Activated naive CD4-positive, alpha-beta T cell treated with anti-CD3 and anti-CD28 coated beads, Interleukin-2, amount 10 ng/mL, durations not matched to agents 7 days and 5 days (primary cell): ENCODE measurements at regions not wholly inside any gene's neighbourhood (a gene's known extent, or its start where the extent isn't known, plus 50 kb on each side); places are given as distances from the start of the nearest gene placed in this dataset.

Source experiments
- CTCF ChIA-PET: fragments of 350-600 bp; sonication (Branson Sonifier 250); formaldehyde crosslinking; loops from one replicate; lab custom pipeline; 2021; ENCODE audit warnings: antibody characterized with exemption; lab: Charles Lee
- DNase-seq: peaks from one replicate; pipeline ENCODE4 v3.0.0-alpha.2; 2020
- H3K27ac Mint-ChIP-seq: one replicate; pipeline ENCODE4 v1.8.0; 2021; ENCODE audit warnings: mild to moderate bottlenecking, moderate library complexity, mixed read lengths
- H3K27me3 Mint-ChIP-seq: one replicate; pipeline ENCODE4 v1.8.0; 2021; ENCODE audit warnings: mild to moderate bottlenecking, mixed read lengths
- H3K36me3 Mint-ChIP-seq: one replicate; pipeline ENCODE4 v1.8.0; 2021; ENCODE audit warnings: mixed read lengths
- H3K4me1 Mint-ChIP-seq: one replicate; pipeline ENCODE4 v1.8.0; 2021; ENCODE audit warnings: mixed read lengths
- H3K4me3 Mint-ChIP-seq: one replicate; pipeline ENCODE4 v1.8.0; 2021; ENCODE audit warnings: mild to moderate bottlenecking, moderate library complexity, mixed read lengths
- H3K9me3 Mint-ChIP-seq: one replicate; pipeline ENCODE4 v1.8.0; 2021; ENCODE audit warnings: mixed read lengths

- H3K9me3 Mint-ChIP-seq, result no peaks in the 10 kb centered on the region
- H3K36me3 Mint-ChIP-seq, result no peaks in the 10 kb centered on the region
- CTCF ChIA-PET, result no interaction called here
- H3K27me3 Mint-ChIP-seq, result no peaks in the 10 kb centered on the region
- no peak for DNase-seq
- no peak overlapping the region for H3K27ac Mint-ChIP-seq
- H3K4me1 Mint-ChIP-seq, result no peaks in the 10 kb centered on the region
- H3K4me3 Mint-ChIP-seq, result no peak overlapping the region
Observed at GRCh38 chrX:6782831-6783230, 247.9 kb upstream of the VCX3A start.

GRCh38 chrX:6778544-6779503, 243.9 kb upstream of the VCX3A start:
- H3K27ac Mint-ChIP-seq, result no peak overlapping the region
- H3K27me3 Mint-ChIP-seq, result no peaks in the 10 kb centered on the region
- no peak for DNase-seq
- H3K9me3 Mint-ChIP-seq, result no peaks in the 10 kb centered on the region
- CTCF ChIA-PET, result no interaction called here
- no peaks in the 10 kb centered on the region for H3K4me1 Mint-ChIP-seq
- no peak overlapping the region for H3K4me3 Mint-ChIP-seq
- no peaks in the 10 kb centered on the region for H3K36me3 Mint-ChIP-seq

- no peak overlapping the region for H3K27ac Mint-ChIP-seq
- CTCF ChIA-PET, result no interaction called here
- no peak overlapping the region for H3K4me3 Mint-ChIP-seq
- no peaks in the 10 kb centered on the region for H3K4me1 Mint-ChIP-seq
- DNase-seq, result no peak
- H3K9me3 Mint-ChIP-seq, result no peaks in the 10 kb centered on the region
- no peaks in the 10 kb centered on the region for H3K27me3 Mint-ChIP-seq
- H3K36me3 Mint-ChIP-seq, result no peaks in the 10 kb centered on the region
Observed at GRCh38 chrX:6777238-6778002, 242.5 kb upstream of the VCX3A start.

GRCh38 chrX:6770936-6771335, 236.0 kb upstream of the VCX3A start:
- H3K27ac Mint-ChIP-seq, result no peak overlapping the region
- H3K4me1 Mint-ChIP-seq, result no peaks in the 10 kb centered on the region

GRCh38 chrX:6768881-6769280, 234.0 kb upstream of the VCX3A start:
- Mint-ChIP-seq H3K4me1 (no peaks in the 10 kb centered on the region), H3K4me3 (no peak overlapping the region), H3K27me3 (no peaks in the 10 kb centered on the region), H3K9me3 (no peaks in the 10 kb centered on the region), H3K36me3 (no peaks in the 10 kb centered on the region), H3K27ac (no peak overlapping the region)
- CTCF ChIA-PET, result no interaction called here
- DNase-seq, result no peak

More at GRCh38 chrX:6770936-6771335, 236.0 kb upstream of the VCX3A start:
- no peak for DNase-seq
- CTCF ChIA-PET, result no interaction called here
- H3K4me3 Mint-ChIP-seq, result no peak overlapping the region
- no peaks in the 10 kb centered on the region for H3K27me3 Mint-ChIP-seq
- H3K9me3 Mint-ChIP-seq, result no peaks in the 10 kb centered on the region
- no peaks in the 10 kb centered on the region for H3K36me3 Mint-ChIP-seq

GRCh38 chrX:6761251-6761650, 226.3 kb upstream of the VCX3A start:
- Mint-ChIP-seq H3K27ac (no peak overlapping the region), H3K4me3 (no peak overlapping the region), H3K36me3 (no peaks in the 10 kb centered on the region), H3K4me1 (no peaks in the 10 kb centered on the region), H3K27me3 (no peaks in the 10 kb centered on the region), H3K9me3 (no peaks in the 10 kb centered on the region)
- CTCF ChIA-PET, result no interaction called here
- DNase-seq, result no peak

- CTCF ChIA-PET, result no interaction called here
- no peak overlapping the region for H3K27ac Mint-ChIP-seq
Observed at GRCh38 chrX:6759655-6760375, 224.9 kb upstream of the VCX3A start.

GRCh38 chrX:6758234-6758633, 223.3 kb upstream of the VCX3A start:
- H3K27me3 Mint-ChIP-seq, result no peaks in the 10 kb centered on the region
- H3K9me3 Mint-ChIP-seq, result no peaks in the 10 kb centered on the region
- H3K27ac Mint-ChIP-seq, result no peak overlapping the region
- no peaks in the 10 kb centered on the region for H3K4me1 Mint-ChIP-seq
- no peak for DNase-seq
- H3K4me3 Mint-ChIP-seq, result no peak overlapping the region
- CTCF ChIA-PET, result no interaction called here
- H3K36me3 Mint-ChIP-seq, result no peaks in the 10 kb centered on the region

More at GRCh38 chrX:6759655-6760375, 224.9 kb upstream of the VCX3A start:
- no peak for DNase-seq
- Mint-ChIP-seq H3K36me3 (no peaks in the 10 kb centered on the region), H3K4me3 (no peak overlapping the region), H3K4me1 (no peaks in the 10 kb centered on the region), H3K27me3 (no peaks in the 10 kb centered on the region), H3K9me3 (no peaks in the 10 kb centered on the region)

GRCh38 chrX:6757631-6758030, 222.7 kb upstream of the VCX3A start:
- Mint-ChIP-seq H3K27ac (no peak overlapping the region), H3K4me1 (no peaks in the 10 kb centered on the region), H3K36me3 (no peaks in the 10 kb centered on the region), H3K9me3 (no peaks in the 10 kb centered on the region), H3K27me3 (no peaks in the 10 kb centered on the region), H3K4me3 (no peak overlapping the region)
- no peak for DNase-seq
- CTCF ChIA-PET, result no interaction called here

GRCh38 chrX:6748595-6748994, 213.7 kb upstream of the VCX3A start:
- CTCF ChIA-PET, result no interaction called here
- Mint-ChIP-seq H3K9me3 (no peaks in the 10 kb centered on the region), H3K4me1 (no peaks in the 10 kb centered on the region), H3K4me3 (no peak overlapping the region), H3K27ac (no peak overlapping the region), H3K27me3 (no peaks in the 10 kb centered on the region), H3K36me3 (no peaks in the 10 kb centered on the region)
- no peak for DNase-seq

- Mint-ChIP-seq H3K4me3 (no peak overlapping the region), H3K27ac (no peak overlapping the region), H3K4me1 (no peaks in the 10 kb centered on the region), H3K27me3 (no peaks in the 10 kb centered on the region), H3K9me3 (no peaks in the 10 kb centered on the region), H3K36me3 (no peaks in the 10 kb centered on the region)
- no peak for DNase-seq
- CTCF ChIA-PET, result no interaction called here
Observed at GRCh38 chrX:6738518-6739470, 203.9 kb upstream of the VCX3A start.

GRCh38 chrX:6734844-6735634, 200.1 kb upstream of the VCX3A start:
- no peak overlapping the region for H3K4me3 Mint-ChIP-seq
- no peaks in the 10 kb centered on the region for H3K9me3 Mint-ChIP-seq
- CTCF ChIA-PET, result interaction anchor here (0.7 kb wide), 1 partner anchor 318 kb away, joined by 3 read pairs; no protein-coding TSS in a partner anchor
- H3K27me3 Mint-ChIP-seq, result no peaks in the 10 kb centered on the region
- no peaks in the 10 kb centered on the region for H3K4me1 Mint-ChIP-seq
- no peaks in the 10 kb centered on the region for H3K36me3 Mint-ChIP-seq
- DNase-seq, result no peak
- H3K27ac Mint-ChIP-seq, result no peak overlapping the region

GRCh38 chrX:6732101-6732500, 197.2 kb upstream of the VCX3A start:
- H3K9me3 Mint-ChIP-seq, result no peaks in the 10 kb centered on the region
- H3K4me3 Mint-ChIP-seq, result no peak overlapping the region
- H3K4me1 Mint-ChIP-seq, result no peaks in the 10 kb centered on the region
- H3K36me3 Mint-ChIP-seq, result no peaks in the 10 kb centered on the region
- no peaks in the 10 kb centered on the region for H3K27me3 Mint-ChIP-seq
- DNase-seq, result no peak
- H3K27ac Mint-ChIP-seq, result no peak overlapping the region
- CTCF ChIA-PET, result no interaction called here
